Activated naive CD8-positive, alpha-beta T cell treated with anti-CD3 and anti-CD28 coated beads for 36 hours (primary cell): ENCODE measurements at regions not wholly inside any gene's neighbourhood (a gene's known extent, or its start where the extent isn't known, plus 50 kb on each side); places are given as distances from the start of the nearest gene placed in this dataset.

ENCODE experiments used
- DNase-seq: peaks from one replicate; pipeline ENCODE4 v3.0.0; 2021
- H3K27ac Mint-ChIP-seq: one replicate; pipeline ENCODE4 v1.8.0; 2022; ENCODE audit warnings: mild to moderate bottlenecking, moderate library complexity, mixed read lengths
- H3K27me3 Mint-ChIP-seq: one replicate; pipeline ENCODE4 v1.8.0; 2022; ENCODE audit warnings: mild to moderate bottlenecking, mixed read lengths
- H3K36me3 Mint-ChIP-seq: one replicate; pipeline ENCODE4 v1.8.0; 2021; ENCODE audit warnings: mild to moderate bottlenecking, mixed read lengths
- H3K4me1 Mint-ChIP-seq: one replicate; pipeline ENCODE4 v1.8.0; 2021; ENCODE audit warnings: mixed read lengths
- H3K4me3 Mint-ChIP-seq: one replicate; pipeline ENCODE4 v1.8.0; 2022; ENCODE audit warnings: mild to moderate bottlenecking, moderate library complexity, mixed read lengths
- H3K9me3 Mint-ChIP-seq: one replicate; pipeline ENCODE4 v1.8.0; 2022; ENCODE audit warnings: mixed read lengths

DNA sequence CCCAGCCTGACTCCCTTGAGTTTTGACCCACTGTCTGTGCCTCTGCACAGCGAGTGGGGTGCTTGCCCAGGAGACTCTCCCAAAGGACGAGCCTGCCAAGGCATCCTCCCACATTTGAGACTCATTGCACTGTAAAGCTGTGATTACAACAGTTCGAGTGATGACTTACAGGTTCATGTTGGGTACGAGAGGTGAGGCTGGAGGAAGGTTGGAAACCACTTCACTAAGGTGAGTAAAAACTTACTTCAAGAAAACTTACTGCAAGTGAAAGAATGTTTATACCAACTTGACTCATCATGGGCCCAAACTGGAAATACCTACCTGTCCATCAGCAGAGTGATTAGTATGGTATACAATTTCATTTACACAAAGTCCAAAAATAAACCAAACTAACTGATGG lies 360.1 kb upstream of the CDH11 start:
- Mint-ChIP-seq H3K36me3 (no peaks in the 10 kb centered on the region), H3K4me1 (no peaks in the 10 kb centered on the region), H3K4me3 (no peak overlapping the region), H3K9me3 (peaks cover under 1% of the 10 kb centered on the region), H3K27ac (no peak overlapping the region), H3K27me3 (no peaks in the 10 kb centered on the region)
- DNase-seq: no peak

DNA sequence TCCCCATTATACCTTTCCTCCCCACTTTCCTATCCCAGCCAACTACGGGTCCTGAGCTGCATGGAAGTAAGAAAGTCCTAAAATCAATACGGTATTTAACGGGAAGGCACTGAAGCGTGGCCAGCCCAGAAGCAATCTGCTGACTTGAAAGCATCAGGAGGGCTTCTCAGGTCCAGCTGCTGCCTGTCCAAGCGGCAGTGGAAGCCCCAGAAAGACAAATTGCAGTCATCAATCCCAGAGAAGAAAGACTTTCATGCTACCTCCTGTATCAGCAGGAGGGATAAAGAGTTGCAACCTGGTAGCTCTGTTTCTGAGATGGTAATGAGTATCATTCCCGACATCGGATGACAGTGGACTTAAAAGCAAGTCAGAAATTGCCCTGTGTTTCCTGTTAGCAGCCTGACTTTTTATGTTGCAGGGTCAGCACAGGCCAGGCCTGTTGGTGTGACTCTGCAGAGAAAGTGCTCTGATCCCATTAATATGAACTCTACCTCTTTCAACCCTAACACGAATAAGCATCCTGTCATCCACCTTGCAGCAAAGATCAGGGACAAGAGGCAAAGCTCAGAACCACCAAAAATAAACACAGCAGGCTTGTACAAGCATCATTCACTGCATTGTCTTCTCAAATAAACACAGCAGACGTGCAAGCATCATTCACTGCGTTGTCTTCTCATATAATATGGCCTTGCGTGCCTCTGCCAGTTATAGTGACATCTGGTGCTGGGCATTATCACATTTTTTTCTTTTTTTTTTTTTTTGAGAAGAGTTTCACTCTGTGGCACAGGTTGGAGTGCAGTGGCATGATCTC lies 358.6 kb upstream of the CDH11 start:
- Mint-ChIP-seq H3K9me3 (peaks cover 2% of the 10 kb centered on the region), H3K4me1 (no peaks in the 10 kb centered on the region), H3K27ac (no peak overlapping the region), H3K4me3 (no peak overlapping the region), H3K36me3 (no peaks in the 10 kb centered on the region), H3K27me3 (no peaks in the 10 kb centered on the region)
- no peak for DNase-seq

DNA sequence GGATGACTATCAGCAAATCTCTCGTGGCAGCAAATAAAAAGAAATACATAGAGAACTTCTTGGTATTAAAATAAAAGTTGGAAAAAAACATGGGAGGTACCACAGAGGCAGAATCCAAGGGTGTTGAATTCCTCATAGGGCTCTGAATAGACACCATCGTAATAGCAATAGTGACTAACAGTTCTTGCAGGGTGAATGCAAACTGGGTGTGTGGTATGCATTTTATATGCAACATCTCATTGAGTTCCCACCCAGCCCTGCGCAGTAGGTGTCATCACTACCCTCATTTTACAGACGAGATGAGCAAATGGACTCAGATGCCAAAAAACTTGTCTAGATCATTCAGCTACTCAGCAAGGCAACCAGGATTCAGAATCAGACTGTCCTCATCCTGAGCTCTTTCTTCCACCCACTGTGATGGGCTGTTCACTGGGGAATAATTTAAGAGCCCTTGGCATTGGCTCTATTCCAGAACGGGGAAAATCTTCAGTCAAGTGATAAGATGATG lies 354.6 kb upstream of the CDH11 start:
- H3K4me3 Mint-ChIP-seq: no peak overlapping the region
- H3K27me3 Mint-ChIP-seq: no peaks in the 10 kb centered on the region
- no peak for DNase-seq
- peaks cover 2% of the 10 kb centered on the region for H3K9me3 Mint-ChIP-seq
- no peaks in the 10 kb centered on the region for H3K4me1 Mint-ChIP-seq
- no peaks in the 10 kb centered on the region for H3K36me3 Mint-ChIP-seq
- no peak overlapping the region for H3K27ac Mint-ChIP-seq

DNA sequence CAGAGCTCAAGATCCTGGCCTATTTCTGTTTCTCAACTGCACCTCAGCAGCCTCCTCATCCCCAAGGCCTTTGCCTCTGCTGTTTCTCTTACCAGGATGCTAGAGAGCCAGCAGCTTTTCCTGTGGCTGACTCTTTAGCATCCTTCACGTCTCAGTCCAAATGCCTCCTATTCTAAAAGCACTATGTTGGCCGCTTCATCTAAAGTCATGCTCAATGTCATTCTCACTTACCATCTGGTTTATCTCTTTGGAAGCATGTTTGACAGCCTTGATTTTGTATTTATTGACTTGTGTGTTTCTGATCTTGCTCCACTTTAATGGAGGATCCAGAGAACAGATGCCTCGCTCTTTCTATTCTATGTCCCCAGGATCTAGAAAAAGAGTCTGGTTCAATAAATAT lies 351.8 kb upstream of the CDH11 start:
- H3K27me3 Mint-ChIP-seq: no peaks in the 10 kb centered on the region
- no peaks in the 10 kb centered on the region for H3K4me1 Mint-ChIP-seq
- H3K4me3 Mint-ChIP-seq: no peak overlapping the region
- H3K27ac Mint-ChIP-seq: no peak overlapping the region
- DNase-seq: no peak
- no peaks in the 10 kb centered on the region for H3K36me3 Mint-ChIP-seq
- H3K9me3 Mint-ChIP-seq: peaks cover 2% of the 10 kb centered on the region

DNA sequence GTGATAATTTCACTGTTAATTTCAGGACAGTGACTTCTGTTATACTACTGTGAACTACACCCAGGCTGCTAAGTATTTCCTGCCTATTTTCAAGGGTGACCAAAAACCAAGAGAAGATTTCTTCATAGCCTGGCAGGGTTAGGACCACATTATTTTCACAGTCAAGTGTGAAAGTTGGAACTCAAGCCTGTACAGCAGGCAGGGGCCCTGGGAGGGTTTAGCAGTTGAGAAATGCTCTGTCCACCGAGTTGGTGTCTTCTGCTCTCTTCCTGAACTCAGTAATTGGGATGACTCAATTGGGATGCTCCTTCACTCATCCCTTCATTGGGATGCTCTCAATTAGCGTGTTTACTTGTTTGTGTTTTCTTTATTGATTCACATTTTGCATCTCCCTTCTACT lies 347.3 kb upstream of the CDH11 start:
- H3K27ac Mint-ChIP-seq: no peak overlapping the region
- no peaks in the 10 kb centered on the region for H3K36me3 Mint-ChIP-seq
- H3K9me3 Mint-ChIP-seq: peaks cover 1% of the 10 kb centered on the region
- no peaks in the 10 kb centered on the region for H3K27me3 Mint-ChIP-seq
- H3K4me3 Mint-ChIP-seq: no peak overlapping the region
- no peak for DNase-seq
- no peaks in the 10 kb centered on the region for H3K4me1 Mint-ChIP-seq

DNA sequence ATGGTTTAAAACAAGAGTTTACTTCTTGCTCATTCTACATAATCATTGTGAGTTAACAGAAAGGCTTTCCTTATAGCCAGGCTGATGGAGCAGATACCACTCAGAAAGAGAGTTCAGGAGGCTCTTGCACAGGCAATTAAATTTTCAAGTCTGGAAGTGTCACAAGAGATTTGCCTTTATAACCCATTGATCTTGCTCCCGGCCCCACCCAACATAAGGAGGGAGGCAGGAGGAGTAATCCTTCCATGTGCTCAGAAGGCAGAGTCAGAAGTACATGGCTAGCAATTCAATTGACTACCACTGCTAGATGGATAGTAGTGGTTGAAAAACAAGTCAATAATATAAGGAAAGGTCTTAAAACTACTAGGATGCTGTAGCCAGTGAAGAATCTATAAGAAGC lies 346.3 kb upstream of the CDH11 start:
- Mint-ChIP-seq H3K4me1 (no peaks in the 10 kb centered on the region), H3K36me3 (no peaks in the 10 kb centered on the region), H3K9me3 (peaks cover 1% of the 10 kb centered on the region), H3K27ac (no peak overlapping the region), H3K4me3 (no peak overlapping the region), H3K27me3 (no peaks in the 10 kb centered on the region)
- no peak for DNase-seq

DNA sequence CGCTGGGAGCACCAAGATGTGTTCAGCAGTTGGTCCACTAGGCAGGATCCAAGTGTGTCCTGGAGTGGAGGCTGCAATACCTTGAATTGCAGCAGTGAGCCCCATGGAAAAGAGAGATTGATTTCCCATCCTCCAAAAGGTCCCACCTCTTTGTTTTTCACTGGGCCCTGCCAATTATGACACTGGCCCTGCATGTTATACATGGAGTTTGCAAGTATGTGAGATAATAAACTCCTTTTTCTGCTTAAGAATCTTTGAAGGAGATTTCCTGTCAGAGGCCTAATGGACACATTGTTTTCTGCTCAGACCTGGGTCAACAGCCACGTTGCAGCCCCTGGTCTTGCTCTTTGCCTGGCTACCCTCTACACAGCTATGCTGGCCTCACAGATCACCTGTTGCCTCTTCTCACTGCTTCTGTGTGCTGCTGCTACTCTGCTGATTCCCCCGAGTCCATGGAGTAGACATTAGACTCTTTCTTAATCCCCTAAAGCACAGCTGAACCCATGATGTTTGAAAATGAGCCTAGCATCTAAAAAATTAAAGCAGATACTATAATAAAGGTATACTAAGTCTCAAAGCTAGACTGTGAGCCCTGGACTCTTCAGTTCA lies 341.9 kb upstream of the CDH11 start:
- H3K27ac Mint-ChIP-seq: no peak overlapping the region
- H3K4me3 Mint-ChIP-seq: no peak overlapping the region
- no peaks in the 10 kb centered on the region for H3K36me3 Mint-ChIP-seq
- DNase-seq: no peak
- no peaks in the 10 kb centered on the region for H3K4me1 Mint-ChIP-seq
- peaks cover 1% of the 10 kb centered on the region for H3K9me3 Mint-ChIP-seq
- peaks cover 7% of the 10 kb centered on the region for H3K27me3 Mint-ChIP-seq

DNA sequence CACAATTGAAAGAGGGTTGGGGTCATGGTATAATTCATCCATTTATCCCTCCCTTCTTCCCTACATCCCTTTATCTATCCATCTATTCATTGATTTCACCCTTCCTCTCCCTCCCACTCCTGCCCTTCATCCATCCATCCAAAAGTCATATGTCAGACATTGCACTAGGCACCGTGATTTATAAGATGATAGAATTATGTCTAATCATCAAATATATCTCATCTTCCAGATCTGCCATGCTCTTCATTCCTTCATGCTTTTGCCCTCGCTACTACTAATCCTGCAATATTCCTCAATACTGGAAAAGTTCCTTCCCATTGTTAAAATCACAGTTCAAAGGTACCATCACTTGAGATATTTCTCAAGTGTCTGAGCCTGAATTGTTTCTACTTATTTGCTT lies 335.2 kb upstream of the CDH11 start:
- Mint-ChIP-seq H3K4me3 (no peak overlapping the region), H3K36me3 (no peaks in the 10 kb centered on the region), H3K4me1 (no peaks in the 10 kb centered on the region), H3K9me3 (peaks cover 6% of the 10 kb centered on the region), H3K27ac (no peak overlapping the region), H3K27me3 (peaks cover 7% of the 10 kb centered on the region)
- DNase-seq: no peak

DNA sequence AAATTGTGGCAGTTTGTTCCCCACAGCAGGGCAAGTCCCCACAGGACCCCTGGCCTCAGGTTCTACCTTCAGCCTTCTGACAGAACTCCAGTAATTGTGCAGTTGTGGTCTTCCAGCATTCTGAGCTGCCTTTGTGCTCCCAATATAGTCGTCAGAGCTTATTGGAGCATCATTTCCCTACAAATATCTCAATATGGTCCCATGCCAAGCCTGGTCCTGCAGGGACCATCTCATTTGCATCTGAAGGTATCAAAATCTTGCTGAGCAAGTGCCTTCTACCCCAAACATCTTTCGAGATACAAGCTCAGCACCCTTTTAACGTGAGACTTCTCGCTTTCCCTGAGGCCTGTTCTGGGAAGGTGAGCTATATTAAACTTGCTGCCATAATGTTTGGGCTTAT lies 333.9 kb upstream of the CDH11 start:
- Mint-ChIP-seq H3K36me3 (no peaks in the 10 kb centered on the region), H3K27me3 (no peaks in the 10 kb centered on the region), H3K27ac (no peak overlapping the region), H3K4me3 (no peak overlapping the region), H3K4me1 (no peaks in the 10 kb centered on the region), H3K9me3 (peaks cover 10% of the 10 kb centered on the region)
- no peak for DNase-seq

DNA sequence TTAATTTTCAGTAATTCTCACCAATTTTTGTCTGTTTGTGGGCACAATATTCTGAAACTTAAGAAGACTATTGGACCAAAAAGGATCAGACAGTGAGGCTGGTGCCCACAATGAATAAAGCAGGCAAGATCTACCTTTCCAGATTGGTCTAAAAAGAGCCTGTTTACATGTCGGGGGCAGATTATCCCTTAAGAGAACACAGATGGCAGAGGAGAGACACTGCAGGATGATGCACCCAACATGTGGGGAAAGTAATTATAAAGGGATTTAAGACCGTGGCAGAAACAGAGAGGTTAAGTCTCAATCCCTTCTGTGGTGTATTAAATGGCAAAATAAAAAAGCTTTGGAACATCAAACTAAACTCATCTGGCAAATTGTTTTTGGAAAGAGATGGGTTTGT lies 331.8 kb upstream of the CDH11 start:
- no peaks in the 10 kb centered on the region for H3K27me3 Mint-ChIP-seq
- no peak for DNase-seq
- H3K27ac Mint-ChIP-seq: no peak overlapping the region
- H3K4me3 Mint-ChIP-seq: no peak overlapping the region
- no peaks in the 10 kb centered on the region for H3K36me3 Mint-ChIP-seq
- peaks cover 11% of the 10 kb centered on the region for H3K9me3 Mint-ChIP-seq
- H3K4me1 Mint-ChIP-seq: no peaks in the 10 kb centered on the region

DNA sequence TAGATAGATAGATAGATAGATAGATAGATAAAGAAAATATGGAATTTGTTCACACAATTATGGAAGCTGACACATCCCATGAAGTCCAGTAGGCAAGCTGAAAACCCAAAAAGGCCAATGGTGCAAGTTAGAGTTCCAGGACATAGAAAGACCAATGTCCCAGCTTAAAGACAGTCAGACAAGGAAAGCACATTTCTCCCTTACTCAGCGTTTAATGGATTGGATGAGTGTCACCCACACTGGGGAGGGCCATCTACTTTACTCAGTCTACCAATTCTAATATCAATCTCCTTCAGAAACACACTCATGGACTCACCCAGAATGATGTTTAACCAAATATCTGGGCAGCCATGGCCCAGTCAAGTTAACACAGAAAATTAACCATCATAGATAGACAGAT lies 327.7 kb upstream of the CDH11 start:
- no peak for DNase-seq
- peaks cover 10% of the 10 kb centered on the region for H3K9me3 Mint-ChIP-seq
- no peaks in the 10 kb centered on the region for H3K4me1 Mint-ChIP-seq
- H3K27me3 Mint-ChIP-seq: no peaks in the 10 kb centered on the region
- no peaks in the 10 kb centered on the region for H3K36me3 Mint-ChIP-seq
- H3K27ac Mint-ChIP-seq: no peak overlapping the region
- H3K4me3 Mint-ChIP-seq: no peak overlapping the region

DNA sequence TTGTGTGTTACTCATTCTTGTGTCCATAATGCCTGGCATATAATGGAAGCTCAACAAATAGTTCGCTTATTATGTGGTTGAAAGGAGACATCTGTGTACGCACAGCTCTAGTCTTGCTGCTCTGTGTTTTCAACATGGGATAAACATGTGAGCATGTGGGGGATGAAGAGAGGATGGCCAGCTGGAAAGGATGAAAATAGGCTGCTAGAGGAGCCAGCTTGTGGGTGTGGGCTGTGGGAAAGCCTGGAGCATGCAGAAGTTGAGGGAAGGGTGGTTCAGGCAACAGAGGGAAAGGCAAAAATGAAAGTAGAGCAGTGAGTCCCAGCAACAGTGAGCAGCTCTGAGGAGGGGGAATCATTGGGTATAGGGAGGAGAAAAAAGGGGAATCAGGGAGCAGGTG lies 324.6 kb upstream of the CDH11 start:
- DNase-seq: no peak
- no peak overlapping the region for H3K27ac Mint-ChIP-seq
- H3K9me3 Mint-ChIP-seq: peaks cover 3% of the 10 kb centered on the region
- H3K4me3 Mint-ChIP-seq: no peak overlapping the region
- no peaks in the 10 kb centered on the region for H3K4me1 Mint-ChIP-seq
- H3K27me3 Mint-ChIP-seq: no peaks in the 10 kb centered on the region
- H3K36me3 Mint-ChIP-seq: no peaks in the 10 kb centered on the region

DNA sequence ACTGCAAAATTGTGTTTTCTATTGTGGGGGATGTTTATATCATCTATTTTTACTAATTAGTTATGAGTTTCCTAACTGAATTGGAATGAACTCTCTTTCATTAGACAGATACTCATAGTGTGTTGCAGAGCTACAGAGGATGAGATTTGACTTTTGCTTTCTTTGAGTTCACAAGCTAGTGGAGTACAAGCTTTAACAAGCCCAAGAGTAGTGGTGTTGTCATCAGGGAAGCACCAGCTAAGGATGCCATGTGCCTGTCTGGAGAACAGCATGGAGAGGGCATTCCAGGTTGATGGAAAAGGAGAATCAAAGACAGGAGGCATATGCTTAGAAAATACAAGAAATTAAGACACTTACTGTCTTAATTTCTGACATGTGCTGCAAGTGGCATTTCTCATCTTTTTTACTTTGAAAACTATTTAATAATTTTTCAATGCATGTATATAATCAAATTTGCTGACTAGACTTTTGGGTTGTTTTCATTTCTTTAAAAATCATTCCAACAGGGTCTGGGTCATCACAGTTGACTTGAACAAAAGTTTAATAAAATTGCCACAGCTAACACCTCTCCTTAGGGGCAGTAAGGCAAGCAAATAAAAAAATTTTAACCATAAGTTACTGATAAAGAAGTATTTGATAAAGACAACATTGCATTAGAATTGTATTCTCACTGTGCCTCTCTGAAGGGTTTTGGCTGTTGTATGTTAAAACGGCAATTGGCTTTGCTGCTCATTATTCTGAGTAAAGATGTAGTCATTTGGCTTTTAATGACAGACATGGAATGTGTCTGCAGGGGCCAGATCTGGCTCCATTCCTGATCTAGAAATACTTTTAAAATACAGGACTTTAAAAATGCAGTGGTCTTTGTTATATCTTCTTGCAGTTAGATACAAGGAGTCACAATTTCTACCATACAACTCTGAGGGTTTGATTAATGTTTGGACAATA lies 323.7 kb upstream of the CDH11 start:
- Mint-ChIP-seq H3K9me3 (peaks cover 3% of the 10 kb centered on the region), H3K36me3 (no peaks in the 10 kb centered on the region), H3K4me1 (no peaks in the 10 kb centered on the region), H3K27ac (no peak overlapping the region), H3K27me3 (no peaks in the 10 kb centered on the region), H3K4me3 (no peak overlapping the region)
- DNase-seq: no peak

DNA sequence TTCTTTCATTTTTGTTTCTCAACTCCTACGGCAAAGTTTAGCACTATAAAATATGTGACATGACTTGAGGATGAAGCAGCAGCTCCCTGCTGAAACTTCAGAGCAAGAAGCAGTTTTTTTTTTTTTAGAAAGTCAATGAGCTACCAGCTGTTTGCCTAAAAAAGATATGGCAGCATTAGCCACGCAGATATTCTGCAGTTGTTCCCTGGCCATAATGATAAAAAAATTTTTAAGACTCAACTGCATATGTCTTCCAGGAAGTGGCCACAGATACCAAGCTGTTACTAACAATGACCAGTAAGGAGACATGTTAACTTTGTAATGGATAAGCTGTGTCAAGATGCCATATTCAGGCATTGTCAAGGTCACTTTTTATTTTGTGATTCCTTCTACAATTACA lies 319.6 kb upstream of the CDH11 start:
- Mint-ChIP-seq H3K4me1 (no peaks in the 10 kb centered on the region), H3K4me3 (no peak overlapping the region), H3K9me3 (no peaks in the 10 kb centered on the region), H3K36me3 (no peaks in the 10 kb centered on the region), H3K27ac (no peak overlapping the region), H3K27me3 (no peaks in the 10 kb centered on the region)
- DNase-seq: no peak

DNA sequence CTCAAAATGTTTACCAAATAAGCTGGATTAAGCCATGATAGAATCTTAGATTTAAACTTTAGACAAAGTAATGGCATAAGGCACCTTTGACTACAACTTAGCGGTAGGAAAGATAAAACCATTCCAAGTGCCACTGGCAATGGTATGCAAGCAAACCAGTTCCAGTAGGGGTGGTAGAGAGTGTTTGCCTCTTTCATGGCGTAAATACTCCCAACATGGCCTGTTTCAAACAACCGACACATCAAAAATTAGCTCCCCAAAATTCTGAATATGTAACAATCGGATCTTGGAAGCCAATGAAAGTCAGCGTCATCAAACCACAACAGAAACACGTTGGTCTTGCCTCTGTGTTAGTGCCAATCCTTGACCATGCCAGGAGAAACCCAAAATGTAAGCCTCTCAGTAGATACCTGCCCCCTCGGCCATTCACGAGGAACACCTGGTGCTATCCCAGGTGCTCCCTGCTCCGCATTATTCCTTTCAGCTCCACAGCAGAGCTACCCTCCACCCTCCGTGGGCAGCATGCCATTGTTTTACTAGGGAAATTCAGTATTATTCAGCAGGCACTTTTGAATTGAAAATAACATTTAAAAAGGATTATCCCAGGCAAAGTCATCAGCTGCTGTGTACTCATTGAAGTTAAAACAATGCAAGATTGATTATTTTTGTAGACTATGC lies 307.8 kb upstream of the CDH11 start:
- DNase-seq: no peak
- no peak overlapping the region for H3K27ac Mint-ChIP-seq
- H3K4me3 Mint-ChIP-seq: no peak overlapping the region
- H3K27me3 Mint-ChIP-seq: no peaks in the 10 kb centered on the region
- H3K36me3 Mint-ChIP-seq: no peaks in the 10 kb centered on the region
- no peaks in the 10 kb centered on the region for H3K4me1 Mint-ChIP-seq
- peaks cover 3% of the 10 kb centered on the region for H3K9me3 Mint-ChIP-seq
